Upper lobe of right lung (tissue), 1 donor: ENCODE measurements at regions not wholly inside any gene's neighbourhood (a gene's known extent, or its start where the extent isn't known, plus 50 kb on each side); places are given as distances from the start of the nearest gene placed in this dataset.

Source experiments
- ATAC-seq: fragments of 200-7000 bp; cut with Tn5 transposase; one replicate; pipeline ENCODE4 v1.9.1; 2020; ENCODE audit warnings: mild to moderate bottlenecking, moderate library complexity
- DNase-seq: peaks from one replicate; pipeline ENCODE4 v3.0.0-alpha.2; 2020
- H3K27ac ChIP-seq: fragments of 200-600 bp; one replicate; pipeline ENCODE4 v1.8.0; 2022
- H3K27me3 ChIP-seq: fragments of 200-600 bp; one replicate; pipeline ENCODE4 v1.8.0; 2022; ENCODE audit warnings: mild to moderate bottlenecking
- H3K36me3 ChIP-seq: fragments of 200-600 bp; one replicate; pipeline ENCODE4 v1.8.0; 2022
- H3K4me1 ChIP-seq: fragments of 200-600 bp; one replicate; pipeline ENCODE4 v1.8.0; 2022
- H3K4me3 ChIP-seq: fragments of 200-600 bp; one replicate; pipeline ENCODE4 v1.8.0; 2022; ENCODE audit warnings: mild to moderate bottlenecking
- H3K9me3 ChIP-seq: fragments of 200-600 bp; one replicate; pipeline ENCODE4 v1.8.0; 2022
- intact Hi-C: fragments of 100-400 bp; cut with DNase I; formaldehyde crosslinking; loops from one replicate; pipeline ENCODE4 v1.11.0; 2022
- TF ChIP-seq, protein P1 (sequence below): fragments of 200-600 bp; IDR thresholded peaks from one replicate; pipeline ENCODE4 v1.8.0; 2022; ENCODE audit warnings: antibody characterized with exemption
- donor health status: DM: no; HTN: yes; CAD: no; lungs with severe emphysema.

DNA sequence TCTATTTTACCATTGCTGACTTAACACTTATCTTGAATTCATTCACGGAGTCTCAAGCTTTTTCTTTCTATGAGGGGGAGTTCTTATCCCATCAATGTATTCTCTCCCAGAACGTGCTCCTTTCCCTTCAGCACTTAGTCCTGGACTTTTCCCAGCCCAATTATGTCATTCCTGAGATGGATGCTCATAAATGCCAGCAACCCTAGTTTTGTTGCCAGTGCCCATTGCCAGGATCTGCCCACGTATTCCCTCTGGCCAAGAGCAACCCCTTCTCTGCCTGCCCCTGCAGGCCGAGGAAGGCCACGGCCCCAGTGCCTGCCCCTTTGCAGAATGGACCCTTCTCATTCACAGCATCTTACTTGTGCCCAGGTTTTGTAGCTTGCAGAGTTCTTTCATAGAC, 67.4 kb upstream of the PPP1R3C start:
- no peak overlapping the region for H3K27ac ChIP-seq
- no peak for DNase-seq
- no peak overlapping the region for H3K4me3 ChIP-seq
- H3K27me3 ChIP-seq, result no peaks in the 10 kb centered on the region
- ATAC-seq, result no peak
- intact Hi-C loops, result no loop called here
- no peaks in the 10 kb centered on the region for H3K36me3 ChIP-seq
- no peaks in the 10 kb centered on the region for H3K9me3 ChIP-seq
- TF ChIP-seq, protein P1, sequence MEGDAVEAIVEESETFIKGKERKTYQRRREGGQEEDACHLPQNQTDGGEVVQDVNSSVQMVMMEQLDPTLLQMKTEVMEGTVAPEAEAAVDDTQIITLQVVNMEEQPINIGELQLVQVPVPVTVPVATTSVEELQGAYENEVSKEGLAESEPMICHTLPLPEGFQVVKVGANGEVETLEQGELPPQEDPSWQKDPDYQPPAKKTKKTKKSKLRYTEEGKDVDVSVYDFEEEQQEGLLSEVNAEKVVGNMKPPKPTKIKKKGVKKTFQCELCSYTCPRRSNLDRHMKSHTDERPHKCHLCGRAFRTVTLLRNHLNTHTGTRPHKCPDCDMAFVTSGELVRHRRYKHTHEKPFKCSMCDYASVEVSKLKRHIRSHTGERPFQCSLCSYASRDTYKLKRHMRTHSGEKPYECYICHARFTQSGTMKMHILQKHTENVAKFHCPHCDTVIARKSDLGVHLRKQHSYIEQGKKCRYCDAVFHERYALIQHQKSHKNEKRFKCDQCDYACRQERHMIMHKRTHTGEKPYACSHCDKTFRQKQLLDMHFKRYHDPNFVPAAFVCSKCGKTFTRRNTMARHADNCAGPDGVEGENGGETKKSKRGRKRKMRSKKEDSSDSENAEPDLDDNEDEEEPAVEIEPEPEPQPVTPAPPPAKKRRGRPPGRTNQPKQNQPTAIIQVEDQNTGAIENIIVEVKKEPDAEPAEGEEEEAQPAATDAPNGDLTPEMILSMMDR, result no peak
- H3K4me1 ChIP-seq, result no peaks in the 10 kb centered on the region

DNA sequence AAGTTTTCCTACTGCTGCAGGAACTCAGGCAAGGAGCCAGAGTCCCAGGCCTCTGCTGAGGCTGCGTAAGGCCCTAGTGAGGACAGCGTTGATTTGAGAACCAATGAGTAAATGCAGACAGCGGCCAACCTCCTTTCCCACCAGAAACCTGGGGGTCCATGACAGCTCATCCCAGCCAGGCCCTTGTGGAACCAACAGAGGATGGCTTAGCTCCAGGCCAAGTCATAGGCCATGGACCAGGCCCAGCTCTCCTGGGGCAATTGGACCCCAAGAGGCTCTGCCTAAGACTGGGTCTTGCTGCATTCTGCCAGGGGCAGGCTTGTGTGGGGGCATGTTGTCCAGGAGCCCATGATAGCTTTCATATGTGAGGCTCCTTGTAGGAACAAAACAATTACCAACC, 65.4 kb upstream of the PPP1R3C start:
- Histone ChIP-seq H3K4me3 (no peak overlapping the region), H3K27ac (no peak overlapping the region), H3K27me3 (no peaks in the 10 kb centered on the region), H3K4me1 (no peaks in the 10 kb centered on the region), H3K9me3 (no peaks in the 10 kb centered on the region), H3K36me3 (no peaks in the 10 kb centered on the region)
- TF ChIP-seq, protein P1, result no peak
- intact Hi-C loops, result no loop called here
- no peak for DNase-seq
- peak; percentile 29 for ATAC-seq

DNA sequence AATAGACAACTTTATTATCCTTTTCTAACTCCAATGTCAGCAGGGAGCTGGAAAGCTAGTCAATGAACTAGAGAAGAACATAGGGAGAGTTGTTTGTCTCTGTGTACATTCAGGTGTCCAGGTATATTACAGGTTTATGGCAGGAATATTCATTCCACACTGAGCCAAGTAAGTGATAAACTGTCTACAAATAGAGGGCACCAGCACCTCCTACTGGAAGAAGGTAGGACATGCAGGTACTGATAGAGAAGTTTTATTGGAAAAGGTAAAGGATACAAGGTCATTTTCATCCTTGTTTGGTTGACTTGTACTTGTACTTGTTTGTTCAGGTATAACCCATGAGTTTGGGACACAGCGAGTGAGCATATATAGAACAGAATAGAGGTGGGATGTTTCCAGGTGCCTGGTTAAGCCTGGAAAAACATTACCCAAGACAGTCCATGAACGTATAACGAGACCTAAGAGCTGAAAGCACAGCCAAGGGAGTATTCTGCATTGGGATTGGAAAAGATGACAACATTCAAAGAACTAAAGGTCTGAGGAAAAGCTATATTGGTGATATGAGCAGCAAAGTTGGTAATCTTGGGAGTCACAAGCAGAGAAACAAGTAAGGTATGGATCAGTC, 61.4 kb upstream of the PPP1R3C start:
- no peak overlapping the region for H3K4me3 ChIP-seq
- TF ChIP-seq, protein P1, result peak; percentile 61
- ATAC-seq (peak; percentile 74), DNase-seq (no peak)
- H3K9me3 ChIP-seq, result no peaks in the 10 kb centered on the region
- intact Hi-C loops, result no loop called here
- no peaks in the 10 kb centered on the region for H3K27me3 ChIP-seq
- H3K36me3 ChIP-seq, result no peaks in the 10 kb centered on the region
- H3K27ac ChIP-seq, result no peak overlapping the region
- no peaks in the 10 kb centered on the region for H3K4me1 ChIP-seq

DNA sequence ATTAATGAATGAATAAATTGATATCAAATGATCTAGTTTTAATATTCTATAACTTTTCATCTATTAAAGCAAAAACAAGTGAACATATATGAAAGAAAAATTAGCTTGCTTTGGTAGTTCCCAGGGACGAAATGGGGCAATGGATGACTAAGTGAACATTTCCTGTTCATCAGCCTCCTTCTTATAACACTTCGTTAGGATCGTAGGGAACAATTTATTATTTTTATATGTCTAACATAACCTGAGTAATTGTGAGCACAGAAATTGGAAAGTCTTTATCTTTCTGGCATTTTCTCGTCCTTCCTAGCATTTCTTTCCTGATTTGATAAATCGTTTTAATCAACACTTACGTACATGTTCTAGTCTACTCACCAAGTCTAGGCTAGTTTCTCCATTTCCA, 59.1 kb upstream of the PPP1R3C start:
- ATAC-seq, result no peak

DNA sequence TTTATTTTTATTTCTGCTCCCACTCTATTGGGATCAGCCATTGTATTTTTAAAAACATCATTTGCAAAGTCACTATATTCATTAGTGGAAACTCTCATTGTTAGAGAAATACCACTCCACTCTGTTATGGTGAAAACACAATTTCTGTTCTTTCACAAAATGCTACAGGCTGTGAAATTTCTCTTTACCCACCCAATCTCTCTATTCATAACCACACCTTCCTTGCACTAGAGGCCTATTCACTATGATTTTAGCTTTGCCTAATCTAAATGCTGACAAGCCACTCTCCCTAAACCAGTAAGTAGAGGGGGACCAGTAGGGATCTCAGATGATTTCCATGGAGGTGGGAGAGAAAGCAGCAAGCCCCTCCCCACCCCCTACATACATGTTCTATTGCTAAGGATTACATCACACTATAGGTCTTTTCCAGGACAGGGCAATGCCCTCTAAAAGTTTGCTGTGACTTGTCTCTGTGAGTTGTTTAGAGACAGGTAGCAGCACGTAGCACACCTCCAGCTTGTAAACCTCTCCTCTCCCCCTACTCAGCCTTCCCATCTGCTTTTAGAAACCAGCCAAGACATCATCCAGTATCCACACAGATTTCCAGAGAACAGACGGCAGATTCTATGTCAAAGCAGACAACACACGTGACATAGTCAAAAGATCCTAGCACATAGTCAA, 58.3 kb upstream of the PPP1R3C start:
- Histone ChIP-seq H3K9me3 (no peaks in the 10 kb centered on the region), H3K36me3 (no peaks in the 10 kb centered on the region), H3K4me1 (no peaks in the 10 kb centered on the region), H3K27ac (no peak overlapping the region), H3K27me3 (no peaks in the 10 kb centered on the region), H3K4me3 (no peak overlapping the region)
- ATAC-seq (no peak), DNase-seq (no peak)
- TF ChIP-seq, protein P1, result no peak
- intact Hi-C loops, result no loop called here

More for the DNA sequence above, 59.1 kb upstream of the PPP1R3C start:
- H3K27me3 ChIP-seq, result no peaks in the 10 kb centered on the region
- H3K36me3 ChIP-seq, result no peaks in the 10 kb centered on the region
- H3K27ac ChIP-seq, result no peak overlapping the region
- intact Hi-C loops, result no loop called here
- TF ChIP-seq, protein P1, result no peak
- H3K4me3 ChIP-seq, result no peak overlapping the region
- H3K4me1 ChIP-seq, result no peaks in the 10 kb centered on the region
- DNase-seq, result no peak
- no peaks in the 10 kb centered on the region for H3K9me3 ChIP-seq
